ENCODE measurements at regions not wholly inside any gene's neighbourhood (a gene's known extent, or its start where the extent isn't known, plus 50 kb on each side); places are given as distances from the start of the nearest gene placed in this dataset.

- peaks cover 2% of the 10 kb centered on the region for H3K27me3 Mint-ChIP-seq
- no peaks in the 10 kb centered on the region for H3K4me1 Mint-ChIP-seq
- H3K27ac Mint-ChIP-seq: no peak overlapping the region
- DNase-seq: no peak
- H3K9me3 Mint-ChIP-seq: peaks cover 40% of the 10 kb centered on the region
- H3K36me3 Mint-ChIP-seq (ENCODE audit: low read depth): no peaks in the 10 kb centered on the region
- no peak for ATAC-seq
- no peak overlapping the region for H3K4me3 Mint-ChIP-seq
Observed at GRCh38 chr5:135680713-135681112, 101.9 kb upstream of the CXCL14 start.

- H3K27me3 Mint-ChIP-seq: peaks cover 2% of the 10 kb centered on the region
- ATAC-seq (no peak), DNase-seq (no peak)
- no peaks in the 10 kb centered on the region for H3K36me3 Mint-ChIP-seq (ENCODE audit: low read depth)
- H3K4me1 Mint-ChIP-seq: no peaks in the 10 kb centered on the region
- no peak overlapping the region for H3K4me3 Mint-ChIP-seq
- H3K9me3 Mint-ChIP-seq: peaks cover 40% of the 10 kb centered on the region
- no peak overlapping the region for H3K27ac Mint-ChIP-seq
Observed at GRCh38 chr5:135678640-135679268, 100.0 kb upstream of the CXCL14 start.

GRCh38 chr5:135671966-135672365 is 93.2 kb upstream of the CXCL14 start:
- Mint-ChIP-seq H3K9me3 (peaks cover 7% of the 10 kb centered on the region), H3K36me3 (ENCODE audit: low read depth) (no peaks in the 10 kb centered on the region), H3K27me3 (peaks cover 2% of the 10 kb centered on the region), H3K4me3 (no peak overlapping the region), H3K4me1 (no peaks in the 10 kb centered on the region), H3K27ac (no peak overlapping the region)
- no peak for DNase-seq
- ATAC-seq: no peak

- peaks cover 2% of the 10 kb centered on the region for H3K27me3 Mint-ChIP-seq
- ATAC-seq (no peak), DNase-seq (no peak)
- H3K9me3 Mint-ChIP-seq: peaks cover 4% of the 10 kb centered on the region
- no peak overlapping the region for H3K4me3 Mint-ChIP-seq
- H3K27ac Mint-ChIP-seq: no peak overlapping the region
- H3K36me3 Mint-ChIP-seq (ENCODE audit: low read depth): no peaks in the 10 kb centered on the region
- no peaks in the 10 kb centered on the region for H3K4me1 Mint-ChIP-seq
Observed at GRCh38 chr5:135671052-135671705, 92.4 kb upstream of the CXCL14 start.

GRCh38 chr5:135670588-135670987 is 91.8 kb upstream of the CXCL14 start:
- no peaks in the 10 kb centered on the region for H3K9me3 Mint-ChIP-seq
- no peak overlapping the region for H3K27ac Mint-ChIP-seq
- ATAC-seq (no peak), DNase-seq (no peak)
- H3K36me3 Mint-ChIP-seq (ENCODE audit: low read depth): no peaks in the 10 kb centered on the region
- peaks cover 5% of the 10 kb centered on the region for H3K27me3 Mint-ChIP-seq
- no peaks in the 10 kb centered on the region for H3K4me1 Mint-ChIP-seq
- no peak overlapping the region for H3K4me3 Mint-ChIP-seq

- H3K27ac Mint-ChIP-seq: no peak overlapping the region
- H3K36me3 Mint-ChIP-seq (ENCODE audit: low read depth): no peaks in the 10 kb centered on the region
- H3K4me1 Mint-ChIP-seq: no peaks in the 10 kb centered on the region
- H3K9me3 Mint-ChIP-seq: no peaks in the 10 kb centered on the region
- peaks cover 5% of the 10 kb centered on the region for H3K27me3 Mint-ChIP-seq
- DNase-seq (no peak), ATAC-seq (no peak)
- H3K4me3 Mint-ChIP-seq: no peak overlapping the region
Observed at GRCh38 chr5:135669416-135669815, 90.6 kb upstream of the CXCL14 start.

- Mint-ChIP-seq H3K27me3 (peaks cover 5% of the 10 kb centered on the region), H3K27ac (no peak overlapping the region), H3K9me3 (no peaks in the 10 kb centered on the region), H3K4me3 (no peak overlapping the region), H3K4me1 (no peaks in the 10 kb centered on the region), H3K36me3 (ENCODE audit: low read depth) (no peaks in the 10 kb centered on the region)
- no peak for DNase-seq
- ATAC-seq: no peak
Observed at GRCh38 chr5:135667673-135668072, 88.9 kb upstream of the CXCL14 start.

GRCh38 chr5:135667204-135667603 is 88.4 kb upstream of the CXCL14 start:
- H3K4me1 Mint-ChIP-seq: no peaks in the 10 kb centered on the region
- peaks cover 5% of the 10 kb centered on the region for H3K27me3 Mint-ChIP-seq
- ATAC-seq (no peak), DNase-seq (no peak)
- H3K9me3 Mint-ChIP-seq: no peaks in the 10 kb centered on the region
- no peak overlapping the region for H3K4me3 Mint-ChIP-seq
- H3K27ac Mint-ChIP-seq: no peak overlapping the region
- no peaks in the 10 kb centered on the region for H3K36me3 Mint-ChIP-seq (ENCODE audit: low read depth)

- DNase-seq: no peak
- H3K27ac Mint-ChIP-seq: no peak overlapping the region
- ATAC-seq: no peak
- peaks cover 14% of the 10 kb centered on the region for H3K9me3 Mint-ChIP-seq
- no peaks in the 10 kb centered on the region for H3K4me1 Mint-ChIP-seq
- no peak overlapping the region for H3K4me3 Mint-ChIP-seq
- peaks cover 6% of the 10 kb centered on the region for H3K27me3 Mint-ChIP-seq
- H3K36me3 Mint-ChIP-seq (ENCODE audit: low read depth): no peaks in the 10 kb centered on the region
Observed at GRCh38 chr5:135662683-135663082, 83.9 kb upstream of the CXCL14 start.

GRCh38 chr5:135662061-135662481 is 83.3 kb upstream of the CXCL14 start:
- no peak for ATAC-seq
- peaks cover 16% of the 10 kb centered on the region for H3K9me3 Mint-ChIP-seq
- H3K4me1 Mint-ChIP-seq: no peaks in the 10 kb centered on the region
- no peaks in the 10 kb centered on the region for H3K36me3 Mint-ChIP-seq (ENCODE audit: low read depth)
- H3K4me3 Mint-ChIP-seq: no peak overlapping the region
- H3K27me3 Mint-ChIP-seq: peaks cover 6% of the 10 kb centered on the region
- H3K27ac Mint-ChIP-seq: no peak overlapping the region
- no peak for DNase-seq

GRCh38 chr5:135660826-135661575 is 82.2 kb upstream of the CXCL14 start:
- H3K4me1 Mint-ChIP-seq: no peaks in the 10 kb centered on the region
- H3K9me3 Mint-ChIP-seq: peaks cover 16% of the 10 kb centered on the region
- H3K36me3 Mint-ChIP-seq (ENCODE audit: low read depth): no peaks in the 10 kb centered on the region
- DNase-seq: no peak
- peaks cover 6% of the 10 kb centered on the region for H3K27me3 Mint-ChIP-seq
- no peak overlapping the region for H3K27ac Mint-ChIP-seq
- ATAC-seq: no peak
- H3K4me3 Mint-ChIP-seq: no peak overlapping the region

GRCh38 chr5:135657536-135658305 is 78.9 kb upstream of the CXCL14 start:
- ATAC-seq (no peak), DNase-seq (no peak)
- H3K36me3 Mint-ChIP-seq (ENCODE audit: low read depth): no peaks in the 10 kb centered on the region
- H3K4me1 Mint-ChIP-seq: no peaks in the 10 kb centered on the region
- peaks cover 16% of the 10 kb centered on the region for H3K9me3 Mint-ChIP-seq
- no peak overlapping the region for H3K27ac Mint-ChIP-seq
- peaks cover 2% of the 10 kb centered on the region for H3K27me3 Mint-ChIP-seq
- H3K4me3 Mint-ChIP-seq: no peak overlapping the region

- H3K4me1 Mint-ChIP-seq: no peaks in the 10 kb centered on the region
- no peak for ATAC-seq
- DNase-seq: no peak
- peaks cover 16% of the 10 kb centered on the region for H3K9me3 Mint-ChIP-seq
- H3K27me3 Mint-ChIP-seq: peaks cover 2% of the 10 kb centered on the region
- H3K27ac Mint-ChIP-seq: no peak overlapping the region
- H3K36me3 Mint-ChIP-seq (ENCODE audit: low read depth): no peaks in the 10 kb centered on the region
- H3K4me3 Mint-ChIP-seq: no peak overlapping the region
Observed at GRCh38 chr5:135655468-135655815, 76.7 kb upstream of the CXCL14 start.

GRCh38 chr5:135654761-135655467 is 76.1 kb upstream of the CXCL14 start:
- H3K36me3 Mint-ChIP-seq (ENCODE audit: low read depth): no peaks in the 10 kb centered on the region
- no peak overlapping the region for H3K27ac Mint-ChIP-seq
- no peak for DNase-seq
- H3K9me3 Mint-ChIP-seq: peaks cover 16% of the 10 kb centered on the region
- H3K4me3 Mint-ChIP-seq: no peak overlapping the region
- no peak for ATAC-seq
- H3K4me1 Mint-ChIP-seq: no peaks in the 10 kb centered on the region
- no peaks in the 10 kb centered on the region for H3K27me3 Mint-ChIP-seq

Data from activated naive CD8-positive, alpha-beta T cell treated with anti-CD3 and anti-CD28 coated beads, Interleukin-2, amount 50 U/mL, for 24 hours (primary cell).